Smooth muscle cell (in vitro differentiated cells): ENCODE measurements at regions not wholly inside any gene's neighbourhood (a gene's known extent, or its start where the extent isn't known, plus 50 kb on each side); places are given as distances from the start of the nearest gene placed in this dataset.

Experiments
- DNase-seq: peaks from one replicate; lab custom pipeline; 2025; ENCODE audit not compliant: unreplicated experiment; lab: John Stamatoyannopoulos, UW
- H2AFZ ChIP-seq: fragments of 200-600 bp; sonication (generic); 2 replicates; pipeline ENCODE4 v1.6.0; 2016; ENCODE audit warnings: antibody characterized with exemption, low read depth, mild to moderate bottlenecking
- H3F3A ChIP-seq: fragments of 200-600 bp; sonication (generic); 2 replicates; pipeline ENCODE4 v1.6.0; 2017; ENCODE audit warnings: antibody characterized with exemption, low read depth
- H3K27ac ChIP-seq: fragments of 200-600 bp; sonication (generic); 2 replicates; pipeline ENCODE4 v1.5.1; 2016; ENCODE audit warnings: low read depth, mild to moderate bottlenecking
- H3K27me3 ChIP-seq: fragments of 200-600 bp; sonication (generic); 2 replicates; pipeline ENCODE4 v1.6.1; 2016; ENCODE audit warnings: low read depth, mild to moderate bottlenecking
- H3K36me3 ChIP-seq: fragments of 200-600 bp; sonication (generic); 2 replicates; pipeline ENCODE4 v1.5.1; 2016; ENCODE audit warnings: low read depth
- H3K4me1 ChIP-seq: fragments of 200-600 bp; sonication (generic); 2 replicates; pipeline ENCODE4 v1.5.1; 2016; ENCODE audit warnings: low read depth
- H3K4me2 ChIP-seq: fragments of 200-600 bp; sonication (generic); 2 replicates; pipeline ENCODE4 v1.6.0; 2016; ENCODE audit warnings: mild to moderate bottlenecking
- H3K4me3 ChIP-seq: fragments of 200-600 bp; sonication (generic); 2 replicates; pipeline ENCODE4 v1.5.1; 2016; ENCODE audit warnings: mild to moderate bottlenecking
- H3K79me2 ChIP-seq: fragments of 200-600 bp; sonication (generic); 2 replicates; pipeline ENCODE4 v1.6.0; 2016; ENCODE audit warnings: low read depth, mild to moderate bottlenecking
- H3K9ac ChIP-seq: fragments of 200-600 bp; sonication (generic); 2 replicates; pipeline ENCODE4 v1.6.0; 2016; ENCODE audit warnings: low read depth
- H3K9me3 ChIP-seq: fragments of 200-600 bp; sonication (generic); replicated peaks from 2 replicates; pipeline ENCODE4 v1.5.1; 2016; ENCODE audit warnings: low read depth
- H4K20me1 ChIP-seq: fragments of 200-600 bp; sonication (generic); 2 replicates; pipeline ENCODE4 v1.6.0; 2016; ENCODE audit warnings: low read depth
- WGBS: methylation state at CpG from one replicate; pipeline ENCODE4 v1.1.7; 2016; ENCODE audit warnings: low lambda C conversion rate; 5-methylcytosine and 5-hydroxymethylcytosine counted together
- TF ChIP-seq, protein P1 (sequence below): fragments of 200-600 bp; sonication (generic); IDR thresholded peaks from 2 replicates; pipeline ENCODE4 v1.5.1; 2017; ENCODE audit warnings: borderline replicate concordance, mild to moderate bottlenecking, antibody characterized with exemption; ENCODE audit not compliant: insufficient read depth, poor library complexity, severe bottlenecking

DNA sequence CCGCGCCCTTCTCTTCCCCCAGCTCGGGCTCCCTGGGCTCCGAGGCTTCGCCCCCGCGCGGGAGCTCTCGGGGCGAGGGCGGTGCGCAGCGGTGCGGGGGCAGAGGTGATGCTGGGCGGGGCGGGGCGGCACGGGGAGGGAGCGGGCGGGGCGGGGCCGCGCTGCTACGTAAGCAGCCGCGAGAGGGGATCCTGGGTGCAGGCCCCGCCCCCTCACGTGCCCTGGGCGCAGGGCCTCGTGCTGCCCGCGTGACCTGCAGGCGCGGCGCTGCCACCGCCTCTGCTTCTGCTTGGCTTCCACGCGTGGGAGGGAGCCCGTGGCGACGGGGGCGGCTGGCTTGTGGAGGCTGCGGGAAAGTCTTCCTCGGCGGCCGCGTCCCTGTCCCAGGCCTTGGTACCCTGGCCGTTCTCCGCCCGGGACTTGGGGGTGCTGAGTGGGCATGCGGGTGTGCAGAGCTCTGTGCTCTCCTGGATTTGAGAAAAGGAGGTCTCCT lies 132.6 kb upstream of the HSD17B12 start:
- no peak for DNase-seq

DNA sequence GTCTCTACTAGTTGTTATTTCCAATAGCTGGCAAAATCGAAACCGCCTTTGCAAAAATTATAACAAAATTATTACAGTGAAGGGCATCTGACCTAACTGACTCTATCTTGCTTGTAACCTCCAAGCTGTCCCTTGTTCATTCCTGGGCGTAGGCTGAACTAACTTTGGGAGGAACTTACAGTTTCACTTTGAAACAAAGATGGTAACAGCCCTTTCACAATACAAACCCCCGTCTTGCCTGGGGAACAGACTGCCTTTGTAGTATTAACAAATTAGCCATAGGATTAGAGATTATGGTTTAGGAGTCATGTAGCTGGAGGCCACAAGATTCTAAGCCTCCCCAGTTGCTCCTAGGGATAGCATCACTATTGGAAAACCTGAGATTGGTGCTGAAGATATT lies 131.6 kb upstream of the HSD17B12 start:
- H3F3A ChIP-seq = no peaks in the 10 kb centered on the region
- H3K36me3 ChIP-seq = no peaks in the 10 kb centered on the region
- no peak overlapping the region for H3K9ac ChIP-seq
- no peak overlapping the region for H3K4me3 ChIP-seq
- peaks cover 20% of the 10 kb centered on the region for H3K27me3 ChIP-seq
- H3K9me3 ChIP-seq = no peaks in the 10 kb centered on the region
- TF ChIP-seq, protein P1, sequence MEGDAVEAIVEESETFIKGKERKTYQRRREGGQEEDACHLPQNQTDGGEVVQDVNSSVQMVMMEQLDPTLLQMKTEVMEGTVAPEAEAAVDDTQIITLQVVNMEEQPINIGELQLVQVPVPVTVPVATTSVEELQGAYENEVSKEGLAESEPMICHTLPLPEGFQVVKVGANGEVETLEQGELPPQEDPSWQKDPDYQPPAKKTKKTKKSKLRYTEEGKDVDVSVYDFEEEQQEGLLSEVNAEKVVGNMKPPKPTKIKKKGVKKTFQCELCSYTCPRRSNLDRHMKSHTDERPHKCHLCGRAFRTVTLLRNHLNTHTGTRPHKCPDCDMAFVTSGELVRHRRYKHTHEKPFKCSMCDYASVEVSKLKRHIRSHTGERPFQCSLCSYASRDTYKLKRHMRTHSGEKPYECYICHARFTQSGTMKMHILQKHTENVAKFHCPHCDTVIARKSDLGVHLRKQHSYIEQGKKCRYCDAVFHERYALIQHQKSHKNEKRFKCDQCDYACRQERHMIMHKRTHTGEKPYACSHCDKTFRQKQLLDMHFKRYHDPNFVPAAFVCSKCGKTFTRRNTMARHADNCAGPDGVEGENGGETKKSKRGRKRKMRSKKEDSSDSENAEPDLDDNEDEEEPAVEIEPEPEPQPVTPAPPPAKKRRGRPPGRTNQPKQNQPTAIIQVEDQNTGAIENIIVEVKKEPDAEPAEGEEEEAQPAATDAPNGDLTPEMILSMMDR = no peak
- H3K27ac ChIP-seq = no peak overlapping the region
- WGBS = 87% methylated on average over 4 of the region's 4 CpGs
- peaks cover 4% of the 10 kb centered on the region for H3K4me1 ChIP-seq
- H4K20me1 ChIP-seq = no peaks in the 10 kb centered on the region
- DNase-seq = no peak
- H2AFZ ChIP-seq = no peak overlapping the region
- H3K79me2 ChIP-seq = no peaks in the 10 kb centered on the region
- no peak overlapping the region for H3K4me2 ChIP-seq

More for the DNA sequence above, 132.6 kb upstream of the HSD17B12 start:
- Histone ChIP-seq H3K4me3 (peak overlapping the region; percentile 36), H4K20me1 (no peaks in the 10 kb centered on the region), H2AFZ (no peak overlapping the region), H3K9ac (no peak overlapping the region), H3K4me1 (peaks cover 4% of the 10 kb centered on the region), H3K9me3 (no peaks in the 10 kb centered on the region), H3K27ac (no peak overlapping the region), H3K4me2 (peak overlapping the region; percentile 78), H3K79me2 (no peaks in the 10 kb centered on the region), H3K27me3 (peaks cover 17% of the 10 kb centered on the region), H3K36me3 (no peaks in the 10 kb centered on the region), H3F3A (no peaks in the 10 kb centered on the region)
- TF ChIP-seq, protein P1 = no peak
- WGBS = 60% methylated on average over 21 of the region's 51 CpGs

DNA sequence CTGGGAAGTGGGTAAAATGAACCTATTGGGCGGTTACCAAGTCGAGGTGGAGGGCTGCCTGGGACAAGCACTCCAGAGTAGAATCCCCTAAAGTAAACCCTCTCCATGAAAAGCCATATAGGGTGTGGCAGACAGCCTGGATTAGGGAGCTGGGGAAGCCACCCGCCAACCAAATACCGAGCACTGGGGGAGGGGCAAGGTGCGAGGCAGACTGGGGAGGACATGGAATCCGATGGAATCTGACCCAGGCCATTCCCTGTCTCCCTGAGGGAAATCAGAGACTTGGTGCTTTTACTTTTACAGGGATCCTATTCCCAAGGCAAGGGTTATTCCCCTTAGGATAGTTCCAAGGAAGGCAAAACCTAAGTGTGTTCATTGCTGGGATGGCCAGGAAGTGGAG lies 130.9 kb upstream of the HSD17B12 start:
- Histone ChIP-seq H3K79me2 (no peaks in the 10 kb centered on the region), H3K4me2 (no peak overlapping the region), H3K4me3 (no peak overlapping the region), H3K9ac (no peak overlapping the region), H3F3A (no peaks in the 10 kb centered on the region), H3K36me3 (no peaks in the 10 kb centered on the region), H2AFZ (no peak overlapping the region), H3K4me1 (peaks cover 4% of the 10 kb centered on the region), H3K27me3 (peaks cover 22% of the 10 kb centered on the region), H4K20me1 (no peaks in the 10 kb centered on the region), H3K27ac (no peak overlapping the region), H3K9me3 (no peaks in the 10 kb centered on the region)
- no peak for DNase-seq
- TF ChIP-seq, protein P1 = no peak
- WGBS = 78% methylated on average over 6 of the region's 6 CpGs

DNA sequence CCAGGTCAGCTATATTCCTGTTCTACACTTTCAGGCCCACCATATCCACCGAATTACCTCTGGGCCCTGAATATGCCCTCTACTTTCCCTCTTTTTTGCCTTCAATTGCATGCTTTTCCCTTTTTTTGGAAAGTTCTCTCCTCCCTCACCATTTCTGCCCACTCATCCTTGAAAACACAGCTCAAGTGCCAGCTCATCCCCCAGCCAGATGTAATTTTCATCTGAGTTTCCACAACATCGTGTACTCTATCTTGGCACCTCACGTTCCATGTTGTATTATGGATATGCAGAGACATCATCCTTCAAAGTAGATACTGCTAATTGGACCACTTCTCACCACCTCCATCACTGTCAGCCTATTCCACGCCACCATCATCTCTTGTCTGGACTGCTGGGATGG lies 129.8 kb upstream of the HSD17B12 start:
- no peaks in the 10 kb centered on the region for H3F3A ChIP-seq
- no peak overlapping the region for H2AFZ ChIP-seq
- peaks cover 22% of the 10 kb centered on the region for H3K27me3 ChIP-seq
- H3K9me3 ChIP-seq = no peaks in the 10 kb centered on the region
- no peak for DNase-seq
- no peaks in the 10 kb centered on the region for H3K36me3 ChIP-seq
- H3K4me1 ChIP-seq = peaks cover 7% of the 10 kb centered on the region
- no peak overlapping the region for H3K4me2 ChIP-seq
- no peaks in the 10 kb centered on the region for H3K79me2 ChIP-seq
- no peak overlapping the region for H3K9ac ChIP-seq
- 94% methylated on average over 4 of the region's 4 CpGs for WGBS
- no peak overlapping the region for H3K27ac ChIP-seq
- no peaks in the 10 kb centered on the region for H4K20me1 ChIP-seq
- TF ChIP-seq, protein P1 = no peak
- no peak overlapping the region for H3K4me3 ChIP-seq
